Left ventricle myocardium superior (tissue), 1 donor: ENCODE measurements at regions not wholly inside any gene's neighbourhood (a gene's known extent, or its start where the extent isn't known, plus 50 kb on each side); places are given as distances from the start of the nearest gene placed in this dataset.

Experiments used
- ATAC-seq: fragments of 200-7000 bp; cut with Tn5 transposase; one replicate; pipeline ENCODE4 v1.9.1; 2020; ENCODE audit warnings: mild to moderate bottlenecking, moderate library complexity
- DNase-seq: peaks from one replicate; pipeline ENCODE4 v3.0.0-alpha.2; 2020
- intact Hi-C: fragments of 100-400 bp; cut with micrococcal nuclease; formaldehyde crosslinking; loops from one replicate; pipeline ENCODE4 v1.11.0; 2022
- donor health status: DM: no; HTN: yes; CAD: no; lungs with severe emphysema.

DNA sequence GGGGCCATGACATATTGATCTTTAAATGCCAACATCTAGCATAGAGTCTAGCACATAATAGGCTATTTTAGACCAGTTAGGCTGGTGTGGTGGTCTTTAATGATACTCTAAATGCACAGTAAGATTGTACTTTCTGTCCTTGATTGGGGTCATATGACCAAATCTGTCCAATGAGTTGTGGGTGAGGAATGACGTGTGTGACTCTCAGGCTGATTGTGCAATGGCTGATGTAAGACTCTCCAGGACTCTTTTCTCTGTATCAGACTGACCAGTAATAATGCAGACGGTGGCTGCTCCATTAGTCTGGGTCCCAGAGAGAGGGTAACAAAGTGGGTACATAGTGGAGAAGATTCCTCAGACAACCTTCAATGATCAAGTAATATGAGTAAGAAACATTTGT is 541.6 kb upstream of the CAMK1G start:
- no peak for ATAC-seq
- intact Hi-C loops: no loop called here
- DNase-seq: no peak

DNA sequence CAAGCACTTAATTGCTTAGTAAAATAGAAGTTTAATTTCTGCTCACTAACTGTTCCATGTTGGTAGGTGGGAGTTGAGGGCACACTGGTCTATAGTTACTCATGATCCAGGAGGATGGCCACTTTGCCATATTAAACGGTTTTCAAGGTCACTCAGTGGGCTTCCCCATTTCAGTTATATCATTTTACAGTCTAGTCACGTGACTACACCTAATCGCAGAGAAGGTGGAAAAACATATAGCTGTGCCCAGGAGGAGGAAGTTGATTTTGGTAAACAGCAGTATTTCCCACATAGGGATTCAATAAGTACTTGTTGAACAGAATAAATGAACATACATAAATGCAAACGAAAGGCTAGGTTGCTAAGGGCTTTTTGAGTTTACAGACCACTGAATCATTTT is 541.1 kb upstream of the CAMK1G start:
- no peak for DNase-seq
- intact Hi-C loops: no loop called here
- ATAC-seq: no peak

DNA sequence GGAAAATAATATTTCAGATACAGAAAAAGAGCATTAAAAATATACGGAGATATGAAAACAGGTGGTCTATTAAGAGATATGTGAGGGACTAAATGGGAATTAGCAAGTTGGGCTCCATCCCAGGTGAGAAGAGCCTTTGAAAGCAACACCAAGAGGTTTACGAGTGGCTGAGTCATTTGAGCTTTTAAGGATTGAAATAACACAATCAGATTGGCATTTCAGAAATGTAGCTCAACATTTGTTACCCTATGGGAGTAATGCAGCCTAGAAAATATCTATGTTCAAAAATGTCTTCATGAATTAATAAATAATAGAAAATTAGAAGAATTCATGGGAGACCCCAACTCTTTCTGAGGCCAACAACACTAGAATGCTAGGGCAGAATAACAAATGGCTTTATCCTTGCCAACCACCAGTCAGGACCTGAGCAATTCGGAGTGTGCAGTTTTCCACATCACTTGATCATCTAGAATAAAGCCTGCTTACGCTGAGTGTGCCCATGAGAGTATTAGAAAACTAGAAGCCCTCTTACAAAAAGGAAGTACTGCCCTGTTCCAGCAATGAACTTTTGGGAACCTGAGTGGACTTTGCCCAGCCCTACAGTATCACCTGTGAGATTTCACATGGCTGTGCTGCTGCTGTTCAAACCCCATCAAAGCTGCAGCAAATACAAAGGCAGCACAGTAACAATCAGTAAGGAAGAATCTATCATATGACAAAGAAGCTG is 538.0 kb upstream of the CAMK1G start:
- intact Hi-C loops: no loop called here
- ATAC-seq (no peak), DNase-seq (no peak)

DNA sequence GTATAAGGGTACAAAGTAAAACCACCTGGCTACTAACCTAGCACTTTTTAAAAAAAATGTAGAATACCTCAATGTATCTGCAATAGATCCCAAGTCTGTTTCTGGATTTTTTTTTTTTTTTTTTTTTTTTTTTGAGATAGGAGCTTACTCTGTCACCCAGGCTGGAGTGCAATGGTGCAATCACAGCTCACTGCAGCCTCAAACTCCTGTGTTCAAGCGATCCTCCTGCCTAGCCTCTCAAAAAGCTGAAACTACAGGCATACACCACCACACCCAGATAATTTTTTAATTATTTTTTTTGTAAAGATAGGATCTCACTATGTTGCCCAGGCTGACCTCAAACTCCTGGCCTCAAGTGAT is 537.5 kb upstream of the CAMK1G start:
- DNase-seq: no peak
- intact Hi-C loops: no loop called here
- no peak for ATAC-seq

DNA sequence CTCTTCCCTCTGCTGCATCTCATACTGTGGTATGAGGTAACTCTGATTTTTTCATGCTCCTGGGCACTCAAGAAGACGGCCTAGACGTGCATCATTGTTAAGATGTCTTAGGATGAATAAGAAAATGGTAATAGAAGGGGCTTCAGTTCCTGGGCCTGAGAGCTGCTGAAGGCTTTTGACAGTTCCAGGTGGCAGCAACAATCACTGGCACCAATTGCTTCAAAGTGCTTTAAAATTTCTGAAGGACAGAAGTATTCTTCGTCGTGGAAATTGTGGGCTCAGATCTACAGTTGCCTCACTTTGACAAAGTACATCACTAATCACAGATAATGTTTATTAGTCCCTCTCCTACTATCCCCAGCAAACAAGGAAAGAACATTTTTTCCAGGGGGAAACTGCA is 536.6 kb upstream of the CAMK1G start:
- ATAC-seq: no peak
- intact Hi-C loops: no loop called here

DNA sequence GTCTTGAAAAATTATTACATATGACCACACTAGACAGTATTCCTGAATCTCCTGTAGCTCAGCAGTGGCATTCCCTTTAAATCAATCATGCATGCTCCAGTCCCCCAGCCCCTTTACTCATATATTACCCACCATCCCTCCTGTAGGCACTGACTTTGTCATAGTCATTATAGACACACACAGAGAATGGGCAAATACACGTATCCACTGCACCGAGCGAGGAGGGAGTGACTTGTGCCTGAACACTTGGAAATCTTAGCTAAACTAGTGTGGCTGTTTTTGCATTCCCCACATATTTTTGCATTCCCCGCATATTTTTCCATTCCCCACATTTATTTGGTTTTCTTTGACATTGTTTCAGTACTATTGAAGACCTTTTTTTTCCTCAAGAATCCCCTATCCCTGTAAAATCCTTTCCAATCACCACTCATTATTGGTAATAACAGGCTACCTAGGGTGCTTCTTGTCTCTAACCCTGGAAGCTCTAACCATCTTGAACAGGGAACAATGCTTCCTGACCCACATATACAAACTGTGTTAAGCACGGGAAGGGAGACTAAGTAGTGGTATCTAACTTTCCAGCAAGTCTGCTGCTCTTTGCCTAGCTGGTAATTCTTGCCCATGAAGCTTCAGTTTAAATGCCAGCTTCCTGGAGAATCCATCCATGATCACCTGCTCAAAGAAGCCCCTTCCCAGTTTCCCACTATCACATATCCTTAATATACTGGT is 534.4 kb upstream of the CAMK1G start:
- ATAC-seq (no peak), DNase-seq (no peak)
- intact Hi-C loops: no loop called here

More for the DNA sequence above, 536.6 kb upstream of the CAMK1G start:
- DNase-seq: no peak

DNA sequence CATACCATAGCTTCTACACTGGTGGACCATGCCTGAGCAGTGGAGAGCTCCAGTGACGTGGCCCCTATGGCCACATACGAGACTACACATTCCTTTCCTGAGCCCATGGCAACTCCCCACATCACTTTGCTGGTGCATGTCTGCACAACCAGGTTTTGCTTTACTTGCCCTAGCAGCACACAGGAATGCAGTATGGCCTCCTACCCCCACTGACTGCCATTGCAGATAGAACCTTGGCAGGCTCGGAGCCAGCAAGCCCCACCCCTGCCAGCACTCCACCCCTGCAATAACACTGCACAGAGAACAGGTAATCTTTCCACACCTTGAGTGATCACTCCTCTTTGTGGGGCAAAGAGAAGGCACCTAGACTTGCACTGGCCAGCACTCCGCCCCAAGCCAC is 531.9 kb upstream of the CAMK1G start:
- no peak for ATAC-seq
- no peak for DNase-seq
- intact Hi-C loops: no loop called here

DNA sequence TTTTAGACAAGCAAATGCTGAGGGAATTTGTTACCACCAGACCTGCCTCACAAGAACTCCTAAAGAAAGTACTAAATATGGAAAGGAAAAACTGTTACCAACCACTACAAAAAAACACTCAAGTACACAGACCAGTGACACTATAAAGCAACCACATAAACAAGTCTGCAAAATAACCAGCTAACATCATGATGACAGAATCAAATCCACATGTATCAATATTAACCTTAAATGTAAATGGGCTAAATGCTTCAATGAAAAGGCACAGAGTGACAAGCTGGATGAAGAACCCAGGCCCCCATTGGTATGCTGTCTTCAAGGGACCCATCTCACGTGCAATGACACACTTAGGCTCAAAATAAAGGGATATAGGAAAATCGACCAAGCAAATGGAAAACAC is 529.9 kb upstream of the CAMK1G start:
- DNase-seq (no peak), ATAC-seq (no peak)
- intact Hi-C loops: no loop called here

DNA sequence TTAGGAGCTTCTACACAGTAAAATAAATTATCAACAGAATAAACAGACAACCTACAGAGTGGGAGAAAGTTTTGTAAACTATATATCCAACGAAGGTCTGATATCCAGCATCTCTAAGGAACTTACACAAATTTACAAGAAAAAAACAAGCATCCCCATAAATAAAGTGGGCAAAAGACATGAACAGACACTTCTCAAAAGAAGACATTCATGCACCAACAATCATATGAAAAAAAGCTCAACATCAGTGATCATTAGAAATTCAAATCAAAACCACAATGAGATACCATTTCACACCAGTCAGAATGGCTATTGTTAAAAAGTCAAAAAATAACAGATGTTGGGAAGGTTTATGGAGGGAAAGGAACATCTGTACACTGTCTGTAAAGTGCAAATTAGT is 526.4 kb upstream of the CAMK1G start:
- ATAC-seq (no peak), DNase-seq (no peak)
- intact Hi-C loops: no loop called here

DNA sequence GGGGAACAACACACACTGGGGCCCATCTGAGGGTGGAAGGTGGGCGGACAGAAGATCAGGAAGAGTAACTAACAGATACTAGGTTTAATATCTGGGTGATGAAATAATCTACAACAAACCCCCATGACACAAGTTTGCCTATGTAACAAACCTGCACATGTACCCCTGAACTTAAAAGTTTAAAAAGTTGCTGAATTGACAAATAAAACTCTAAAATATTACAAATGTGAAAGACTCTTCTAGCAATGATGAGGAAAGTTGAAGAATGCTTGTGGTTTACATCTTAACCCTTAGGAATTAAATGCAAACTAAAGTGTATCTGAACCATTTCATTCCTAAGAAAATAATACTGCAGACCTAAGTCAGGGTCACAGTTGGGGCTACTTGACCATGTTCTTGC is 525.6 kb upstream of the CAMK1G start:
- DNase-seq: no peak
- no peak for ATAC-seq
- intact Hi-C loops: no loop called here

DNA sequence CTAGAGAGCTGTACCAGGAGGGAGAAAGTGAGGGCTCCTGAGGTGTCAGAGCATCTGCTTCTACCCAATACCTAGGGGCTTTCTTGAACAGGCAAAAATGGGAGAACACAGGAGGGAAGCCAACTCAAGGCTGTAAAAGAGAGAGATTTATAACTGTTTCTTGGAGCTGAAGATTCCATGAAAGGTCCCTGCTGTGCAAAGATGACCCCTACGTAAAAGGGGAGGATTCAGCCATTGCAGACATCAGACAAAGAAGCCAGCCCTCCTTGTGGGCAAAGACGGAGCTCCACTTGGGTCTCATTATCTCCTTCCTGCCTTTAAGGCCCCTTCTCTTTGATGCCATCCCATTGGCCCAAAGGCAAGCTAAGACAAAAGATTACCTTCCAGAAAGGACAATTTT is 524.1 kb upstream of the CAMK1G start:
- DNase-seq (no peak), ATAC-seq (no peak)
- intact Hi-C loops: no loop called here

DNA sequence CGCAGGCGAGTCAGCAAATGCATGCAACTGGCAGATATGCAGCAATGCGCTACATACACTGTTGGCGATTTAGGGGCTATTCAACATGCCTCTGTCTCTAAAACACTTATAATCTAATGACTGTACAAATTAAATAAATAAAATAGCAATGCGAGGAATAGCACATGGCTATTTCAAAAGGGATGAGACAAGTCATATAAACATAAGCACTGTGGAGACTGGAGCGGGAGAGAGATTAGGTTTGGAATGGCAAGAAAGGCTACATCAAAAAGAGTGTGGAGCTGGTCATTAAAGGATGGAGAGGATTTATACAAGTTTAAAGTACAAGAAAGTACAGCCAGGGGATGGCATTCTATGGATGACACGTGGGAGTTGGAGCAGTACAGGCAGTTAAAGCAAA is 523.5 kb upstream of the CAMK1G start:
- ATAC-seq (no peak), DNase-seq (no peak)
- intact Hi-C loops: no loop called here

DNA sequence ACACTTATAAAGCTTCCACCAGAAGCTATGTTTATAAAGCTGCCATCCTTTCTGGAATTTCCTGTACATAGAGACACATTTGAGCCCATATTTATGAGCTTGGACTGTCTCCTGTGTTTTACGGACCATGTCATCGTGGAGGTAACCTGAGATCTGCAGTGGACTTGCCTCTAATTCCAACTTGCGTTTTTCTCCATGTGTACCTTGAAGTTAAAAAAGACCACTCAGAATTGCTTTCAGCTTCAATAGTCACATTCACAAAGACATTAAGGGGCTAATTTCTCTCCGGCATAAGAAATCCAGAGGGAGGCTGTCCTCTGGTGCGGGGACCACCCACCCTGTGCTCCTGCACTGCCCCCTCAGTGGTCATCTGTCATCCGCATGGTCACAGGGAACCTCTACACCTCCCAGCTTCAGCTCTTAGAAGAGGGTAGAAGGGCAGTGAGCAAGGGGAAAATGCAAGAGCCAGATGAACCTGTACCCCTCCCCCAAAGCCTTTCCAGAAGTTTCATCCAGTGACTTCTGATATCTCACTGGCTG is 521.4 kb upstream of the CAMK1G start:
- intact Hi-C loops: no loop called here
- ATAC-seq (no peak), DNase-seq (no peak)

DNA sequence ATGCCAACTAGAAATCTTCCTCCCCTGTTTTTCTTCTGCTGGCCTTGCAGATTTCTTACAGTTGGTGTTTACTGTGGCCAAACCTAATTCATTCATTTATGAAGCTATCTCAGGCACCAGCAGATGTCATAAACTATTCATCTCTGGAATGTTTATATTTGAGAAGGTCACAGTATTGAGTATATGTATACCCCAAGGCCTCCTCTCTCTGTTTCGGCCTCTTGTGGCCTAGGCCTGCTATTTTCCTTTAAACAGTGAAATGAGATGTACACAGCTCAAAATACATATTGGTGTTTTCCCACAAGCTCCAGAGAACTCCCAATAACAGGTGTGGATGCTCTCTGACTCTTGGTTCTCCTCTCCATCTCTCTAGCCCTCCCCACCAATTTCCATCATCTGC is 520.7 kb upstream of the CAMK1G start:
- DNase-seq (no peak), ATAC-seq (no peak)
- intact Hi-C loops: no loop called here

DNA sequence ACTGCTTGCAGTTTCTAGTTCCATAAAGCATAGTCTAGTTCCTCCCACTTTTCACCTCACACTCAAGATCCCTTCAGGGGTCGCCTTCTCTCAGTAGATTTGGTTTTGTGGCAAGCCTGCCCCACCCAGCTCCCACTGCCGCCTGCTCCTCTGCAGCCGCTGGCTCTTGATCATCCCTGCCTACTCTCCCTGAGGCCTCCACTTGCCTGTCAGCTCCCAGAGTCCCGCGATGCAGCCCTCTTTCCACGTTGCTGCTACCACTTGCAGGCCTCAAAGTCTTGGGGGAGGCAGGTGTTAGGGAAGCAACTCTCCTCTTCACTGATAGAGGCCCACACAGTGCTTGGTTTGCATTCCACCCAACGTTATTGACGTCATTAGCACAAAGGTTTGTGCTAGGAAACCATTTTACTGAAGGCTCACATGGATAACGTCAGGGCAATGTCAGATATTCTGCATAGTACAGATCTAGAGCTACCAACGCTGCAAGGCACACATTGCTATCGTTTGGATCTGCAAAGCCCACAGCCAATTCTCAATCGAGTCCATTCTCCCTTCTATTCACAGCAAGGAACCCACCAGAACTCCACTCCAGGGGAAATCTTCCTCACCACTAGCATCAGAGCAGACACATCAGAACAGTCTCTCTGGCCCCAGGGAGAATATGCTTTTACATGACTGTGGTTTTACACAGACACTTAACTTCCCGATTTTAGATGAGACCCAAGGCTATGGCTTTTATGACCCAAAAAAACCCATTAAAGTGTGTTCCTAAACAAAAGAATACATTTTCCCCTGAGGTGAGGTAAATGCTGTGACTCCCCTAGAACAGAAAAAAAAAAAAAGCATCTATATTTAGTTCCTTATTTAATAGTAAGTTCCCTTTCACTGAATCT is 519.5 kb upstream of the CAMK1G start:
- ATAC-seq: no peak
- intact Hi-C loops: no loop called here
- DNase-seq: no peak

DNA sequence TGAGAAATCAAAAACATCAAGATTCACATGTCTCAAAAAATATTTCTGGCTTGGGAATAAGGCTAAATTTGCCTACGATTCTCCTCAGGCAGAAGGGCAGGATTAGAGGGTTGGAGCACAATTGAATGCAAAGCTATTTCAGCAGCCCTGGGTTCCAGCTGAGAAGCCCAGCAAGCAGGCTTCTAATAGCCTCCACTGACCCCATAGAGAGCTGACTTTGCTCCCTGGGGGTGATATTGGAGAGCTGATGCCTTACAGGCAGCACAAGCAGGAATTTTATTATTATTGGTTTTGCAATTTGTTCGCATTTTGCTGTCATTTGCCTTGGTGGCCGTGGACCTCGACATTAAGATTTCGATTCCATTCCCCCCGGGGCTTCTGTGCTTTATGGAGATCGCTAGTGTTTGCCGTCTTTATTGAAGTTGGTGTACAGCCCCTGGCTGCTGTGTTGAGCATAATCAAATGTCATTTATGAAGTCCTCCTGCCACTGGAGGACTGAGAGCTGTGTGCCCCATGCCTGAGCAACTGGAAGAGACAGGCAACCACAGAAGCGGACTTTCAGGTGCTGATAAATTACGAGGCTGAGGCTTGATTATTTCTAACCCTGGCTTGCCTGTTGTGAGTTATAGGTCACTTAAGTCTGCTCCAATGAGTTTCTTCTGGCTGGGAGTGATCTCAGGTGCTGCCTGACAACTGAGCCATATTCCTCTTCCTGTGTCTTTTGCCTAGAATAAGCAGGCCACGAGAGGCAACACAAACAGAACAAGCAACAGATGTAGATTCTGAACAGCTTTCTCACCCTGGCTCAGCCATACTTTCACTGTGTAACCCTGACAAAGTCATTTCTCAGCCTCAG is 518.4 kb upstream of the CAMK1G start:
- ATAC-seq (no peak), DNase-seq (no peak)
- intact Hi-C loops: no loop called here

DNA sequence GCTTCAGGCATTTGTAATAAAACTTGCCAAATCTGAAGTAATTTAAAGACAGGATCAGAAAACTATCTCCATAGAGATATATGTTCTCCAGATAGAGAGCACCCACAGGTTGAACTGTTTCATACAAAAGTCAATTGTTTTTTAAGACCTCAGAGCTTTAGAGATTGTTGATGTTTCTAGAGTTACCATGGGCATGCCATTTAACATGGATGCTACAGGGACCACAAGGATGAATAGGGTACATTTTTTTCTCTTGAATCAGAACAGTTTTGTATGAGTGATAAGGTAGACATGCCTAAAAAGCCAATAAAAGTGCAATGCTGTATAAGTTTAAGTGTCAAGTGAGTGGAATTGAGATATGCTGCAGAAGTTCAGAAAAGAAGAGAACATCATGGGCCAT is 511.0 kb upstream of the CAMK1G start:
- DNase-seq (no peak), ATAC-seq (no peak)
- intact Hi-C loops: no loop called here

DNA sequence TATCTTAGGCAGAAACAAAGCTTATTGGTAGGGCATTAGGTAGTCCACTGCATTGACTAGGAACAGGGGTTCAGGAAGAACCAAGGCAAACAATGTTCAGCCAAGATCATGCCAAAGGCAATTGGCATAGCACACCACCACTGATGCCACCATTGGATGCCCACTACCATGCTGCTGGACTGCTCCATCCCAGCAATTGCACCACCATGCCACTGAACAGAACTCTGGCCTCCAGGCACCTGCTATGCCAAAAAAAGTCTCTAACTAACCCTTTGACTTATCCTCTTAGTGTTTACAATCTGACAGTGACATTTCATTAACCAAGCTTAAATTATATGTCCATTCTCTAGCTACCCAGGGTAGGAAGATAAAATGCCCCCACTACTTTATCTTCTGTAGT is 509.6 kb upstream of the CAMK1G start:
- intact Hi-C loops: no loop called here
- no peak for ATAC-seq
- DNase-seq: no peak

DNA sequence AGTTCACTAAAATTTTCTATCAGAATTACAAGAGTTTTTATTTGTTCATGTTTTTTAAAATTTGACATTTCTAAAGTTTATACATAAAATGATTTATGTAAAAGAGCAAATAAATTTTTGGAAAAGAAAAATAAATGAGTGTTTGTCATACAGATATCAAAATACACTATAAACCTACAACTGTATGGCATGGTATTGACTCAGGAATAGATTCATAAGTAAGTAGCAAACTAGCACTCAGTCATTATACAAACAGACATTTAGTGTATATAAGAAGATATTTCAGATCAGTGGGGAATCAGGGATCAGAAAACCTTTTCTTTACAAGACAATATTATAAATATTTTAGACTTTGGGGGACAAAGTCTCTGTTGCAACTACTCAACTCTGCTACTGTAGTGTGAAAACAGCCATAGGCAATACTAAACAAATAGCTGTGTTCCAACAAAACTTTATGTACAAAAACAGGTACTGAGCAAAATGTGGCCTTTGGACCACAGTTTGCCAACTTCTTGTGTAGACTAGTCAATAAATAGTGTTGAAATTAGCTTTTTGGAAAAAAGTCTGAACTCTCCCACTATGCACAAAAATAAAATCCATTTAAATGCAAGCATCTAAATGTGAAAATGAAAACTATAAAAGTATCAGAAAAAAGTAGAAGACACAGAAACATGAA is 508.8 kb upstream of the CAMK1G start:
- DNase-seq (no peak), ATAC-seq (no peak)
- intact Hi-C loops: no loop called here
